Stromal cell of bone marrow (primary cell): ENCODE measurements at regions not wholly inside any gene's neighbourhood (a gene's known extent, or its start where the extent isn't known, plus 50 kb on each side); places are given as distances from the start of the nearest gene placed in this dataset.

Experiments
- DNase-seq: peaks from one replicate; pipeline ENCODE4 v3.0.0-alpha.2; 2012; ENCODE audit warnings: low read depth

DNA sequence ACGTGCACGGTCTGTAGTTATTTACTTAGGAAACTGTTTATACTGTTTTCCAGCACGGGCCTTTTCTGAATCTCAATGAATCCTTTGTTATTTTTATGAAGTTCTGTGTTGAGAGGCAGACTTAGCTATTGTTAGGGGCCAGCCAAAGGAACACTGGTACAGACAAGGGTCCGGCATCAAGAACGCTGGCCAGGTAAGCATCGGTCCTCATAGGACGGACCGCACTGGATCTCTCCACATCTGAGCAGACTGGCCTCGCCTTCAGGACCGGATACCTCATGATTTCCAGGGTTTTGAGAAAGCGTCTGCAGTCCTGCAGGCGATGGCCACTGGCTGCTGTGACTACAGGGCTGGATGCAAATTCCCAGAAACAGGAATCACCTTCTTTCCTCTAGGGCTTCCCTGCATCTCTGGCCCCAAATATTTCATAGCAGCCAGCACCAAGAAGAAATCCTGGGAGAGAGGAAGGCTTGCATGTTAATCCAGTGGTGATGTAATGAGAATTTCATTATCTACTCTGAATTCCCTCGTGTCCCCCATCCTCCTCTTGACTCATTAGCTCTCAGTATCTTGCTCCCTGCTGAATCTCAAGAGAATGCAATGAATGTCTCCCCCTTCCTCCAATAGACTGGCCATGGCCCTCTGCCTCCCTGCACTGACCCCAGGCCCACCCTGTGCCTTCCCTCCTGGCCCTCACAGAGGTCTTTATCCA, 325.4 kb upstream of the NPVF start:
- DNase-seq, result no peak

DNA sequence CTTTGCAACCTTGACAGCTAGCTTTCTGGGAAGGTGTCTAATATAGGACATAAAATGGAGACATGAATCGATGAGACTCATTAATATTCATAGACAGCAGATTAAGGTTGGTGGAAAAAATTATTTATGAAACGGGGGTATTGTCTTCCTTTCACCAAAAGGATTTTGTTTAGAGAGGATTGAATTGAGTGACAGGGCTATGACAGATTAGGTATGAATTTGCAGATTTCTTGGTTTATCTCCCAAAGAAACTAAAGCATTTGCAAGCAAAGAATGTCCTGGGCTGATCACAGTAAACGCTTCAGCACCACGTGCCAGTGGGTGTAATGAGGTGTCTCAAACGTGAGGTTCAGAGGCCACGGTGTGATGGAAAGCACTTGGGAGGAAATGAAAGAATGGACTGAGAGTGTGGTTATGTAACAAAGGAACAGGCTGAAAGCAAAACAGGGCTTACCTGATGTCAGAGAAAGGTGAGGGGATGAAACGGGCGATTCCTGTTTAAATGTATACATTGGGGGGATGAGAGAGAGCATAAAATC, 329.2 kb upstream of the NPVF start:
- DNase-seq, result no peak

DNA sequence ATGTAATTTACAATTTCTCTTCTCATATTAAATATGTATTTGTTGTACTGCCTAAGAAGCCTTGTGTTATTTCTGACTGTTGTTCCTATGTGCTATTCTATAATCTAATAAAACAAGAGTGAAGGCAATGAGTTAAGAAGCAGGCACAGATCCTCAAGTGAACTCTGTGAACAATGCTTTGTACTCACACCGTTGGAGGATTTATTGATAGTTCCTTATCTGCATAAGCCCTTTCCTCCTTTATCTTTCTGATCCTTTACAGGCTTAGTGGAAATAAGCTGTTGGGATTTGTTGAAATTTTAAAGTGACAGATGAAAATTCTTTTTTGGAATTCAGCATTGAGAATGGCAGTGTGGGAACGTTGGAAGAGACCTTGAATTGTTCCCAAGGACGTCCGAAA, 329.6 kb upstream of the NPVF start:
- no peak for DNase-seq

DNA sequence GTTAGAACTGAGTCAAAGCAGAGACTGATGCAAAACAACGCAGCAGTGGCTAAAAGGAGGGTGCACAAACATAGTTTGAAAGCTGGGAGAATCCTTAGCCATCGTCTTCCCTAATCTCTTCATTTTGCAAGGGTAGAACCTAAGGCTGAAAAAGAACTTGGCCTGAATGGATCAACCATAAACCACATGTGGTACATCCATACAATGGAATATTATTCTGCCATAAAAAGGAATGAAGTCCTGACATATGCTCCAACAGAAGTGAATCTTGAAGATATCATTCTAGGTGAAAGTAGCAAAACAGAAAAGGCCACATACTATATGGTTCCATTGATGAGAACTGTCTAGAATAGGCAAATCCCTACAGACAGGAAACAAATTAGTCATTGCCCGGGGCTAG, 330.3 kb upstream of the NPVF start:
- no peak for DNase-seq

DNA sequence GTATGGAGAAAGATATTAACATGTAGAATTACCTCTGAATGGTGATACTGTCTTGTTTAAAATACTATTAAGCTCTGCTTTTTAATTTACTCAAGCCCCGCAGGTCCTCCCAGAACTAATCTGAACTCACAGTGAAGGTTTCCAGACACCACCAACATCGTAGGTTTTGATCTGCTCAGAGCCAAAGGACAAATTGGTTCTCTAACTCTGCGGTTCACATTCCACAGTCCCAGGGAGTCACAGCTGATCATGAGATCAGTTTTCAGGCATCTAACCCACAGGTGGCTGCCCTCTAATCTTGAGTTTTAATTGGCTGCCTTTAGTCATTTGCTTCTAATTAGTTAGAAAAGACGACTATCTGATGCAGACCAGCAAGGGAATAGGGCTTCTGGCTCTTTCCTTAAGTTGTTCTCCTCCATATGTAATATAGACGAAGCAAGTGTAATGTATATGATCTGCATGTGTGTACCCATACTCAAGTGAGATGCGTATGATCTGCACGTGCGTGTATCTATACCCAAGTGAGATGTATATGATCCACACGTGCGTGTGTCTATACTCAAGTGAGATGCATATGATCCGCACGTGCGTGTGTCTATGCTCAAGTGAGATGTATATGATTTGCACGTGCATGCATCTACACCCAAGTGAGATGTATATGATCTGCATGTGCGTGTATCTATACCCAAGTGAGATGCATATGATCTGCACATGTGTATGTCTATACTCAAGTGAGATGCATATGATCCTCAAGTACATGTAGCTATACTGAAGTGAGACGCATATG, 331.5 kb upstream of the NPVF start:
- DNase-seq, result no peak

DNA sequence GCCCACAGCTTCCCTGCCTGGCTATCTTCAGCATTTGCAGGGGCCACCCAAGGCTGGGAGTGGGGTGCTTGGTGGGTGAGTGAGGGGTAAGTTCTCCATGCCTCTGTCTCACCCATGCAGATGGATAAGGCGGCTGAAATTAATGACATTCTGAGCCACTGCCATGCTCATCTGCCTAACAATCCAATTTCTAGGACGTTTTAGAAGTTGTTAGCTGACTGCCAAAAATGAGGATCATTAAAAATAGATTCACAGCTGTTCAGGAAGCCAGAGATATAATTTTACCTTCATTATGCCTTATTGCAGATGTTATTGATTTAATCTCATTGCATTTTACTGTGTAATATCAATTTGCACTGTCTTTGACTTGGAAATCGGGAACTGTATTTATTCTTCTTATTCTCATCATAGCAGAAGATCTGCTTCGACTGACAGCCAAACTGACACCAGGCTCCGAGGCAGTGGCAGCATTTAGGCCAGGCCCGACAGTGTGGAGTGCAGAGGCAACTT, 334.4 kb upstream of the NPVF start:
- no peak for DNase-seq

DNA sequence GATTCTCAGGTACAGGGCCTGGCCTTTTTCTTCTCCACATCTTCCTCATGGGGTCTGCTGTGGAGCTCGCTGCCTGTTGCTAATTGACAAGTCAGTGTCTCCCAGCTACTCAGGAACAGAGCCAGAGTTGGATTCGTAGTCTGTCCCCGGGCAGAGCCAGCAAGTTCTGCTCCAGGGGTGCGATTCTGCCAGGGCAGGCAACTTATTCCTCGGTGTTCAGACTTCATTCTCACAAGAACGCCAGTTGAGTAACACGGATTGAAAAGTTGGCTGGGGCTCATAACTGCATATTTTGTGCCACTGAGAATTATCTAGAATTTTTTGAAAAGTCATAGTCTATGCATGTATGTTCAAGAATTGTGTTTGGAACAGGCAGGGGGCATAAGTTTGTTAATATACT, 336.7 kb upstream of the NPVF start:
- DNase-seq, result no peak

DNA sequence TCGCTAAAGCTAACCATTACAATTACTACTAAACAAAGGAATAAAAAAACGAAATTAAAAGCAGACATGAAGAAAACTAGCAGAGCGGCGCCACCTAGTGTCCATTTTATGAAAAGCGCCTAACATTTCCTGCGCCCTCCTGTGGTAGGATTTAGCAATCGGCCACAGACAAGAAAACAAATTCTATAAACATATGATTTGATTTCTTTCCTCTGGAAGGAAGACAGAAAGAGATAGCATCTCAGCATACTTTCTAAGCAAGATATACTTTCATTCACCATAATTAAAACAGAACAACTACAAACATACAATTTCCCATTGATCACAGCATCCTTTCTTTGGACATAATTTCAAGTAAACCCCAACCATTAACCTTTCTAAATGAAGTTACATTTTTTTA, 337.7 kb upstream of the NPVF start:
- DNase-seq, result peak; percentile 48

DNA sequence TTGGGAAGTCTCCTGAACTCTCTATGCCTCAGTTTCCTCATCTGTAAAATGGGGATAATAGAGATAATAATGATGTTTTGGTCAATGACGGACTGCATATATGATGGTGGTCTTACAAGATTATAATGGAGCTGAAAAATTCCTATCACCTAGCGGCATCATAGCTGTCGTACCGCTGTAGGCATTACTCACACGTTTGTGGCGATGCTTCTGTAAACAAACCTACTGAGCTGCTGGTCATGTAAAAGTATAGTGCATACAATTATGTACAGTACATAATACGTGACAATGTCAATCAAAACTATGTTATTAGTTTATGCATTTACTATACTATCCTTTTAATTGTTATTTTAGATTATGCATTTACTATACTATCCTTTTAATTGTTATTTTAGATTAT, 339.1 kb upstream of the NPVF start:
- no peak for DNase-seq

DNA sequence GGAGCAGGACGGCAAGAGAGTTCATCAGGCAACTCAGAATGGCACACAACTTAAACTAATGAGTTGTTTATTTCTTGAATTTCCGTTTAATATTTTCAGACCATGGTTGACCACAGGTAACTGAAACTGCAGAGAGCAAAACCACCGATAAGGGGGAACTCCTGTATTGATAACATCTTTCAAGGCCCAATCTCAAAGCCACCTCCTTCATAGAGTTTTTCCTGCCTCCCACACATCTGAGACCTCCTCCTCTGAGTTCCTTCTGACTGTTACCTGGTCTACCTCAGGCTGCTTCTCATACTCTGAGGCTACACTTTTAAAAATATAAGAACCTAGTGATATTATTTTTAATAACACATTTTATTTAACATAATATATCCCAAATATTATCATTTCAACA, 341.5 kb upstream of the NPVF start:
- DNase-seq, result no peak

DNA sequence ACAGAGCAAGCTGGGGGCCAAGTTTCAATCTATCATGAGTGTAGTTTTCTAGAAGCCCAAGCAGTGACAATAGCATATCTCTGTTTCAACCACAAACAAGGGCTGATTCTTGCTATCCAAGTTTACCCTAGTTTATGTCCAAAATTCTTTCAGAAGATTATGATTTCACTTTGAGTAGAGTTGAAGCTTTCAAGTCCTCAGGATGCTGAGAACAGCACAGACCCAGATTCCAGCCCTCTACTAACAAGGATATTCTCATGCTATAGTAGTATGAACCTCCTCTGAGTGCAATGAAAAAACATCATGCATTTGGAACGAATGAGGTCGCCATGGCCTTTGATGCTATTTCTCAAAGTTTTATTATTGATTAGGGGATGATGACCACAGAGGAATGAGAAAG, 344.1 kb upstream of the NPVF start:
- DNase-seq, result no peak

DNA sequence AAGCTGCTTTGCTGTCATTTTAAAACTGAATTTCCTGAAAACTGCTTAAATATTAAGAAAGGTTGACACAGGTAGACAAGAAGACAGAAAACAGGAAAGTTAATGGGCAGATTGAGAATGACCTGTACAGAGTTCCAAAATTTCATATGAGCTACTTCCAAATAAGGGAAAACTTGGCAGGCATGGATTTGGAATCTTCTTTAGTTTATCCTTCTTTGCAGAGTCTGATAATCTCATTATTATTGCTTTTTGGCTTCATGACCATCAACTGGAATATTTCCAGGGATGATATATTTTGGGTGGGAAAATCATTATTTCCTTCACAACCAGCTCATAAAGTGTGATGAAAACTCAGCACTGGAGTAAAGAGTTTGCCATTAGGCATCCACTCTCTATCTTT, 346.5 kb upstream of the NPVF start:
- DNase-seq, result no peak

DNA sequence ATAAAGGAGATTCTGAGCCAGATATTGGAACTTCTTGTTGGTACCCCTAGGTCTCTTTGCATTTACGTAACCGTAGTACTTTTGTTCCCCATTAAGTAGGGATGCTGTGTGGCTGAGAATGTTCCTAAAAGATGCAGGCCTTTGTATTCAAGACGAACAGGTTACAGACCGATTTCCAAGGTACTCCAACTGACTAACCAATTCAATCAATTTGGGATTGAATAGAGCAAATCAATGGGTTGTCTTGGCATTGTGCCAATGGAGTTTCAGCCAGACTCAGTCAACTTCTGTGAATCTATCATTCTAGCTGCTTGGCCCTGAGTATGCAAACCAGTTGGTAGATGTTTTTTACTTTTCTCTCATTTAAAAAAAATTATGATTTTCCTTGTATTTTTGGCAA, 347.3 kb upstream of the NPVF start:
- DNase-seq, result no peak

DNA sequence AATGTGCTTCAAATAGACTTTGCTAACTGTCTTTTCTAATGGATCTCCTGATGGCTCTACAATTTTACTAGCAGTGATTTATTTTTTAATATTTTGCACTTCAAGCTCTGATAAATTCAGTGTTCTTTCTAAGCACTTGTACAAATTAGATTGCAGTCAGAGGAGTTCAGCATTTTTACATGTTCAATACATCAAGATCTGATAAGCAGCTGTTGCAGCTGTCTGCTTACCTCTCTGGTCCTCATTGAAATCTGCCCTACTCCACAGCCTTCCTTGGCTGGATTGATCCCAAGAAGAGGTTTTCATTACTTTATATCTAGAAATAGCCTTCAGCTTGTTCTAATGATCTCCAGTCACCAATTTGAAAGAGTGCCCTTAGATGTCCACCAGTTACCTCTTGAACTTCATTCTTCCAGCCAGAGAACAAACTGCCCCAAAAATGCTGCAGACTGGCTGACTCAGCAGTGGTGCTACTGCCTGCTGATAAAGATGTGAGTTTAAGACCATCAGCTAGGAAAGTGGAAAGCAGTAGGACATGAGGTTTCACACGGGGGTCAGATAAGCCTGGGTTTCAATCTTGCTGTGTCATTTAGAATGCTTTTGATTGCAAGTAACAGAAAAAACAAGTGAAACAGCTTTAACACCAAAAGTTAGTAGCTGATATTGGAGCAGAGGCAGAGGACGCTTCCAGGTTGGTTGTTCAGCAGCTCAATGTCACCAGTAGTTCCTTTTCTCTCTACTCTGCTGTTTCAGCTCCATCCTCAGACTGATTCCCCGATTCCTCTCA, 350.9 kb upstream of the NPVF start:
- DNase-seq, result no peak

DNA sequence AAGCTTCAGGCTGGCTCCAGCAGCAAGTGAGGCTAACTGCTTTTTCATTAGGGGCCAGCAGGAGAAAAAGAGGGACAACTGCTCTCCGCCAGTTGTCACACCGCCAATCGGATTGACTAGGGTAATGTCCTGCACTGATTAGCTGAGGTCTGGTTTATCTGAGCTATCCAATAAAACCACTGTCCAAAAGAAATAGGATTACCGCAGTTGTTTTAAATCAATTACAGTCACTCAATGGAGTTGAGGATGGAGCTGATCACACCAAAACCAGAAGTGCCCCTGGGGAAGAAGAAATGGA, 351.4 kb upstream of the NPVF start:
- DNase-seq, result no peak

DNA sequence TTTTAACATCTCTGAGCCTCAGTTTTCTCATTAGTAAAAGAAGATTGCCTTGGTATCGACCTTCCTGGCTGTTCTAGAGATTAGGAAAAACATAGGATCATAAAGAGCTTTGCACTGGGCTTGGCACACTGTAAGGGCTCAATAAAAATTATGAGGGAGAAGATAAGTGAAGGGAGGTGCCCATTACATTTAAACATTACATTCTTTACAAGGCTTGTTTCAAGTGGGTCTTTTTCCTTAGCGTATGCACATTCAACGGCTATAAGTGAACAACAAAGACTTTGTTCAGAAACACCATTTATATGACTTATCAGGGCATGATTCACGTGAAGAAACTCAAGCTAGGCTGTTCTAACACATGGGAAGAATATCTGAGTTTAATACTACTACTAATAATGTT, 351.9 kb upstream of the NPVF start:
- no peak for DNase-seq

DNA sequence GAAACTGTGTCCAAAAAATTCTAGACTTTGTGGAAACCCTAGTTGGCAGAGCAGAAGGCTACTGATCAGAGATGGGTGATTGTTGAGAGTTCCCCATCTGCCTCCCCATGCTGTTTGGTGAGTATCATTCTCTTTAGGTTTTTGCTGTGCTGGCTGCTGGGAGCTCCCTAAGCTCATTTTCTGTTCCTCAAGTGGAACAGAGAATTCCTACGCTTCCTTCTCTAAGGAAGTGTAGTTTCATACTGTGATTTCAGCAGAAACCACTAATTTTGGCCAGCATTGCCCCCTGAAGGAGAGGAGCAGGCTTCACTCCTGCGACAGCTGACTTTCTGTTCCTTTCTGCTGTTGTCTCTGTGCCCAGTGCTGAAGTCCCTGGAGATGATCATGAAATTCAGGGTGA, 355.3 kb upstream of the NPVF start:
- no peak for DNase-seq

DNA sequence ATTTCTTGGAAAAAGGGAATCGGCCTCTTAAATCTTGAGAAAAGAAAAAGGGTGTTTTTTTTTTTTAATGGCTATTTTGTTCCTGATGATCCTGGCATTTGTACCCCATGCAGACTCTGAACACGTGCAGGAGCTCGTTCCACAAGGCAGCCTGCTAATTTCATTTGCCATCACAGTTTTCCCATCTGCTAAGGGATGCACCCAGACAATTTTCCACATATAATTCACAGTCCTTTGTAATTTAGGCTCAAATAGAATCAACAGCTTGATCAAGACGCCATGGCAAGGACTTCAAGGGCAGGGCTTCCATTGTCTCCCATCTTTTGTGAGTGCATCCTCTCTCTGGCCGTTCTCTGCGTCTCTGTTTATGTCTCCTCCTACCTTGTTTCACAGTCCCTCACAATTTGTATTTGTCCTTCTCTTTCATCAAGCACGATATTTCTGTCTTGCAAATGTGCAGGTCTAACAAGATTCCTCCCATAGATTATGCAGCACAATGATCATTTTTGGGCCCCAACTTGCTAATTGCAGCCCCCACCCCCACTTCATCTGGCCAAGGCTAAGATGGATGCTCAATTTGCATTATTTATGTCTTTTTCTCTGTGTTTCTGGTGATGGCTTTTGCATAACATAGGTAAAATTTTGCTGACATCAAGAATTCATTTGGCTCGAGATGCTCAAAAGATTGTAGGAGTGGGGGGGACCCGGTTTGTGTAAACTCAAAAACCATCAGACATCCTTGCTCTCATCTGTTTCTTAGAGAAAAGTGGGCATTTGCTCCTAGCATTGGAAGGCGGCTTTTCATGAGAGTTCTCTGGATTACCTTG, 356.0 kb upstream of the NPVF start:
- DNase-seq, result no peak

DNA sequence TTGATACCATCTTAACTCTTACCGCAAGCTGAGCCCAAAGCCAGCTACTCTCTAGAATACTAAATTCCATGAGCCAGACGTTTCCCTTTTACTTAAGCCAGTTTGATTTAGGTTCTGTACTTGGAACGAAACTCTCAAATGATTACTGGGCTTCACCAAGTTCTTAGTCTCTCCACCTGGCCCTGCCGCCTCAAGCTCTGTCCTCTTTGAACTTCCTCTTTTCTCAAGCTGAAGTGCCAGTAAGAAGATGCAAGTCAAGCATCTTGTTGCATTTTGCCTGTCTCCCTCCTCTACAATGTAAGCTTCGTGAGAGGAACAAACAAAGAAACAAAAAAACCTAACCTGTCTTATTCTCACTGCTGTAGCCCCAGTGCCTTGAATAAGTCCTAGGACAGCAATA, 358.2 kb upstream of the NPVF start:
- DNase-seq, result no peak

DNA sequence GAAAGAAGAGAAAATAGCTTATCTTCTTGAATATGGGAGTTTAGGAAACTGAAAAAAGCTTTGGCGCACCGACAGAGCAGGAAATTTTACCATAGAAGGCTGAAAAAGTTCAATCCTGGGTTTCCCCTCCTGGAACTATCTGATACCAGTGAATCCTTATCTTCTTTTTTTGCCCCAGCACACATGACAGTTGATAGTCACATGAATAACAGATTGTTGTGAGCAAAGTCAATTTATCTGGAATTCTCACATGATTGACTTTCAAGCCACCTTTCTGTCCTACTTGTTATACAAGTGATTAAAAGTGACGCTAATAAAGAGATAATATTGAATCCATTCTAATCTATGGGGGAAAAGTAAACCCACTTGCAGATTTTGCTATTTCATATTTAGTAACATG, 365.8 kb upstream of the NPVF start:
- no peak for DNase-seq

DNA sequence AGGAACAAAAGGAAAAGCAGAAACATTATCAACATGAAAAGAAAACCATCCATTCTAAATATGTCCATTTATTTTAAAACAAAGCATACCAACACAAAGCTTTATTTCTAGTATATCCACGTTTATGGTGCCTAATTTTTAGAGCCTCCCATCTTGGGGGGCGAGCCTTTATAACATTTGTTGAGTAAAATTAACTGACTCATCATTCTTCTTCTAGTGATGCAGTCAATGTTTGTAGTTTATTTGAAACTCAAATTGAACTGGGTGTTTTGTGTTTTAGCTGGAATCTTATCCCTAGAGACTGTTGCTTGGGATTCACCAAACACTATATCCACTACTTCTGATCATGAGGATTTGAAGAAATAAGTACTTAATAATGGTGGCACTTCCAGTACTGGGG, 366.4 kb upstream of the NPVF start:
- no peak for DNase-seq

DNA sequence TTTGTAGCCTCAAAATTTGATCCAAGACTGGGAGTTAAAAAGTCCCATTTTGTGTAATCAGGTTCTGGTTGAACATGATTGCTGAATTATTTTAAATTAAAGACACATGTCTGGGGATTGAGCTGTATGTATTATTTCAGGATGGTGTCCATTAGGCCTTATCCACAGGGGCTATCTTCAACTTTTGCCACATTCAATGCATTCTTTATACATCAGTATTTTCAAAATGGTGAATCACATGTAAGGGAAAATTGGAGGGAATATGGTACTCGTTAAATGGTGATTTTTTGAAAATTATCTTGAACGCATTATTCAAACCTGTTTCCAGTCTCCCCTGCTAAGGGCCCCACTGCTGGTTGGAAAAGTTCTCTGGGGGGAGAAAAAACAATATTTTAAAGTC, 367.7 kb upstream of the NPVF start:
- no peak for DNase-seq
